ENCODE measurements at regions not wholly inside any gene's neighbourhood (a gene's known extent, or its start where the extent isn't known, plus 50 kb on each side); places are given as distances from the start of the nearest gene placed in this dataset.
"Not testable (repeated sequence)": the region's sequence is repeated elsewhere in the genome, so short reads cannot be mapped to it uniquely, and the experiment has no call there.

GRCh38 chr4:151495612-151496011 lies 86.6 kb downstream of the FHIP1A start:
- H4K8ac ChIP-seq (ENCODE audit: low read depth, low read length); H3K9ac ChIP-seq (ENCODE audit: low read depth, low read length, poor library complexity); H3K23ac ChIP-seq (ENCODE audit: low read depth, low read length, poor library complexity); H3K27ac ChIP-seq (replicated peaks; ENCODE audit: low read length); H3K27me3 ChIP-seq (ENCODE audit: control insufficient read depth in 3 of 3, insufficient read depth in 3 of 3, low read depth in 1 of 3, low read length in 3 of 3); H3K4me3 ChIP-seq (ENCODE audit: low read length in 2 of 2); H3K14ac ChIP-seq (ENCODE audit: low read length); H3K18ac ChIP-seq (ENCODE audit: low read length); H3K36me3 ChIP-seq (replicated peaks in 1 of 2; ENCODE audit: control insufficient read depth in 2 of 2, insufficient read depth in 2 of 2, low read length in 2 of 2); H3K4ac ChIP-seq (ENCODE audit: low read length); DNase-seq (ENCODE audit: low spot score); H3K4me1 ChIP-seq (ENCODE audit: control insufficient read depth in 2 of 2, insufficient read depth in 1 of 2, low read depth in 1 of 2, low read length in 2 of 2); H2AFZ ChIP-seq (ENCODE audit: low read length); H2AK5ac ChIP-seq (ENCODE audit: low read depth, low read length); H4K91ac ChIP-seq (ENCODE audit: low read depth, low read length, poor library complexity); H2BK5ac ChIP-seq (ENCODE audit: low read length); H3K9me3 ChIP-seq (replicated peaks in 1 of 2; ENCODE audit: control insufficient read depth in 2 of 2, insufficient read depth in 1 of 2, low read depth in 1 of 2, low read length in 2 of 2); H2BK15ac ChIP-seq (ENCODE audit: low read length); H2BK12ac ChIP-seq (ENCODE audit: low read length); H2BK120ac ChIP-seq (ENCODE audit: low read depth, low read length); H3K79me1 ChIP-seq (ENCODE audit: low read depth, low read length); H3K4me2 ChIP-seq (ENCODE audit: insufficient read depth, low read length, poor library complexity, severe bottlenecking): not testable (repeated sequence)
- WGBS, 2 donors (ENCODE audit: extremely low coverage in 2 of 2, insufficient read length in 2 of 2, insufficient replicate concordance in 1 of 2): no CpG with 5 or more reads among the region's 3 CpGs

DNA sequence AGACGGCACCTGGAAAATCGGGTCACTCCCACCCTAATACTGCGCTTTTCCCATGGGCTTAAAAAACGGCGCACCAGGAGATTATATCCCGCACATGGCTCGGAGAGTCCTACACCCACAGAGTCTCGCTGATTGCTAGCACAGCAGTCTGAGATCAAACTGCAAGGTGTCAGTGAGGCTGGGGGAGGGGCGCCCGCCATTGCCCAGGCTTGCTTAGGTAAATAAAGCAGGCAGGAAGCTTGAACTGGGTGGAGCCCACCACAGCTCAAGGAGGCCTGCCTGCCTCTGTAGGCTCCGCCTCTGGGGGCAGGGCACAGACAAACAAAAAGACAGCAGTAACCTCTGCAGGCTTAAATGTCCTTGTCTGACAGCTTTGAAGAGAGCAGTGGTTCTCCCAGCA lies 102.6 kb downstream of the FHIP1A start:
- no CpG with 5 or more reads among the region's 11 CpGs for WGBS, 2 donors (ENCODE audit: extremely low coverage in 2 of 2, insufficient read length in 2 of 2, insufficient replicate concordance in 1 of 2)
- not testable (repeated sequence) for H2BK5ac ChIP-seq (ENCODE audit: low read length); H3K18ac ChIP-seq (ENCODE audit: low read length); H2AFZ ChIP-seq (ENCODE audit: low read length); H2BK12ac ChIP-seq (ENCODE audit: low read length); H3K4me1 ChIP-seq (ENCODE audit: control insufficient read depth in 2 of 2, insufficient read depth in 1 of 2, low read depth in 1 of 2, low read length in 2 of 2); H3K4me3 ChIP-seq (ENCODE audit: low read length in 2 of 2); H3K4ac ChIP-seq (ENCODE audit: low read length); H3K36me3 ChIP-seq (replicated peaks in 1 of 2; ENCODE audit: control insufficient read depth in 2 of 2, insufficient read depth in 2 of 2, low read length in 2 of 2); H3K27ac ChIP-seq (replicated peaks; ENCODE audit: low read length); H2BK120ac ChIP-seq (ENCODE audit: low read depth, low read length); H3K23ac ChIP-seq (ENCODE audit: low read depth, low read length, poor library complexity); H2BK15ac ChIP-seq (ENCODE audit: low read length); H4K91ac ChIP-seq (ENCODE audit: low read depth, low read length, poor library complexity); H3K4me2 ChIP-seq (ENCODE audit: insufficient read depth, low read length, poor library complexity, severe bottlenecking); H3K27me3 ChIP-seq (ENCODE audit: control insufficient read depth in 3 of 3, insufficient read depth in 3 of 3, low read depth in 1 of 3, low read length in 3 of 3); H3K14ac ChIP-seq (ENCODE audit: low read length); DNase-seq (ENCODE audit: low spot score); H2AK5ac ChIP-seq (ENCODE audit: low read depth, low read length); H3K9me3 ChIP-seq (replicated peaks in 1 of 2; ENCODE audit: control insufficient read depth in 2 of 2, insufficient read depth in 1 of 2, low read depth in 1 of 2, low read length in 2 of 2); H3K79me1 ChIP-seq (ENCODE audit: low read depth, low read length); H3K9ac ChIP-seq (ENCODE audit: low read depth, low read length, poor library complexity); H4K8ac ChIP-seq (ENCODE audit: low read depth, low read length)

DNA sequence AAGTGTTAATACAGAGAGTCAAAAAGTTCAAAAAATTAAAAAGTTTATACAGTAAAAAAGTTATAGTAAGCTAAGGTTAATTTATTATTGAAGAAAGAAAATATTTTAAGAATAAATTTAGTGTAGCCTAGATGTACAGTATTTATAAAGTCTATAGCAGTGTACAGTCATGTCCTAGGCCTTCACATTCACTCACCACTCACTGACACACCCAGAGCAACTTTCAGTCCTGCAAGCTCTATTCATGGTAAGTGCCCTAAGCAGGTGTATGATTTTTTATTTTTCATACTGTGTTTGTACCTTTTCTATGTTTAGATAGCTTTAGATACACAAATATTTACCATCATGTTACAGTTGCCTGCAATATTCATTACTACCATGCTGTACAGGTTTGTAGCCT lies 108.9 kb downstream of the FHIP1A start:
- H2BK120ac ChIP-seq (ENCODE audit: low read depth, low read length): no peak overlapping the region
- H3K4ac ChIP-seq (ENCODE audit: low read length): no peak overlapping the region
- no peaks in the 10 kb centered on the region for H3K4me1 ChIP-seq (ENCODE audit: control insufficient read depth in 2 of 2, insufficient read depth in 1 of 2, low read depth in 1 of 2, low read length in 2 of 2)
- H3K27ac ChIP-seq (replicated peaks; ENCODE audit: low read length): no peak overlapping the region
- no peak overlapping the region for H4K91ac ChIP-seq (ENCODE audit: low read depth, low read length, poor library complexity)
- no peaks in the 10 kb centered on the region for H3K79me1 ChIP-seq (ENCODE audit: low read depth, low read length)
- H3K18ac ChIP-seq (ENCODE audit: low read length): no peak overlapping the region
- H3K14ac ChIP-seq (ENCODE audit: low read length): no peak overlapping the region
- no peak overlapping the region for H2AK5ac ChIP-seq (ENCODE audit: low read depth, low read length)
- H4K8ac ChIP-seq (ENCODE audit: low read depth, low read length): no peak overlapping the region
- DNase-seq (ENCODE audit: low spot score): no peak
- no peak overlapping the region for H2AFZ ChIP-seq (ENCODE audit: low read length)
- H3K4me2 ChIP-seq (ENCODE audit: insufficient read depth, low read length, poor library complexity, severe bottlenecking): no peak overlapping the region
- no peak overlapping the region for H2BK12ac ChIP-seq (ENCODE audit: low read length)
- H2BK5ac ChIP-seq (ENCODE audit: low read length): no peak overlapping the region
- H3K9me3 ChIP-seq (replicated peaks in 1 of 2; ENCODE audit: control insufficient read depth in 2 of 2, insufficient read depth in 1 of 2, low read depth in 1 of 2, low read length in 2 of 2): no peaks in the 10 kb centered on the region
- H3K4me3 ChIP-seq (ENCODE audit: low read length in 2 of 2): no peak overlapping the region
- H3K9ac ChIP-seq (ENCODE audit: low read depth, low read length, poor library complexity): no peak overlapping the region
- no peak overlapping the region for H2BK15ac ChIP-seq (ENCODE audit: low read length)
- H3K36me3 ChIP-seq (replicated peaks in 1 of 2; ENCODE audit: control insufficient read depth in 2 of 2, insufficient read depth in 2 of 2, low read length in 2 of 2): no peaks in the 10 kb centered on the region
- H3K23ac ChIP-seq (ENCODE audit: low read depth, low read length, poor library complexity): no peak overlapping the region
- H3K27me3 ChIP-seq (ENCODE audit: control insufficient read depth in 3 of 3, insufficient read depth in 3 of 3, low read depth in 1 of 3, low read length in 3 of 3): no peaks in the 10 kb centered on the region

DNA sequence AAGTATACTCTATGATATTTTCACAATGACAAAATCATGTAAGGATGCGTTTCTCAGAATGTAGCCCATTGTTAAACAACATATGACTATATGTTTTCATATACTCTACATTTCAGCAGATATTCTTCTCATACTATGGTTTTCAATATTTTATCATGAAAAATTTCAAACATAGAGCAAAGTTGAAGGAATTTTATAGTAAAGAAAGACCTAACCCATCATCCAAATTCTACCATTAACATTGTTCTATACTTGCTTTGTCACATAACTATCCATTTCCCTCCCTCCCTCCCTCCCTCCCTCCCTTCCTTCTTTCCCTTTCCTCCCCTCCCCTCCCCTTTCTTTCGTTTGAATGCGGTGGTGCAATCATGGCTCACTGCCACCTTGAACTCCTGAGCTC lies 109.4 kb downstream of the FHIP1A start:
- Histone ChIP-seq H3K27me3 (ENCODE audit: control insufficient read depth in 3 of 3, insufficient read depth in 3 of 3, low read depth in 1 of 3, low read length in 3 of 3) (no peaks in the 10 kb centered on the region), H3K36me3 (replicated peaks in 1 of 2; ENCODE audit: control insufficient read depth in 2 of 2, insufficient read depth in 2 of 2, low read length in 2 of 2) (no peaks in the 10 kb centered on the region), H3K9ac (ENCODE audit: low read depth, low read length, poor library complexity) (no peak overlapping the region), H3K9me3 (replicated peaks in 1 of 2; ENCODE audit: control insufficient read depth in 2 of 2, insufficient read depth in 1 of 2, low read depth in 1 of 2, low read length in 2 of 2) (no peaks in the 10 kb centered on the region), H3K4me2 (ENCODE audit: insufficient read depth, low read length, poor library complexity, severe bottlenecking) (no peak overlapping the region), H3K14ac (ENCODE audit: low read length) (no peak overlapping the region), H3K79me1 (ENCODE audit: low read depth, low read length) (no peaks in the 10 kb centered on the region), H2BK120ac (ENCODE audit: low read depth, low read length) (no peak overlapping the region), H2BK15ac (ENCODE audit: low read length) (no peak overlapping the region), H4K91ac (ENCODE audit: low read depth, low read length, poor library complexity) (no peak overlapping the region), H3K27ac (replicated peaks; ENCODE audit: low read length) (no peak overlapping the region), H3K4me1 (ENCODE audit: control insufficient read depth in 2 of 2, insufficient read depth in 1 of 2, low read depth in 1 of 2, low read length in 2 of 2) (no peaks in the 10 kb centered on the region), H2BK12ac (ENCODE audit: low read length) (no peak overlapping the region), H3K23ac (ENCODE audit: low read depth, low read length, poor library complexity) (no peak overlapping the region), H3K4me3 (ENCODE audit: low read length in 2 of 2) (no peak overlapping the region), H4K8ac (ENCODE audit: low read depth, low read length) (no peak overlapping the region), H2AFZ (ENCODE audit: low read length) (no peak overlapping the region), H3K4ac (ENCODE audit: low read length) (no peak overlapping the region), H2BK5ac (ENCODE audit: low read length) (no peak overlapping the region), H2AK5ac (ENCODE audit: low read depth, low read length) (no peak overlapping the region), H3K18ac (ENCODE audit: low read length) (no peak overlapping the region)
- no CpG with 5 or more reads among the region's 3 CpGs for WGBS, 2 donors (ENCODE audit: extremely low coverage in 2 of 2, insufficient read length in 2 of 2, insufficient replicate concordance in 1 of 2)
- no peak for DNase-seq (ENCODE audit: low spot score)
